ENCODE measurements at regions not wholly inside any gene's neighbourhood (a gene's known extent, or its start where the extent isn't known, plus 50 kb on each side); places are given as distances from the start of the nearest gene placed in this dataset.

DNA sequence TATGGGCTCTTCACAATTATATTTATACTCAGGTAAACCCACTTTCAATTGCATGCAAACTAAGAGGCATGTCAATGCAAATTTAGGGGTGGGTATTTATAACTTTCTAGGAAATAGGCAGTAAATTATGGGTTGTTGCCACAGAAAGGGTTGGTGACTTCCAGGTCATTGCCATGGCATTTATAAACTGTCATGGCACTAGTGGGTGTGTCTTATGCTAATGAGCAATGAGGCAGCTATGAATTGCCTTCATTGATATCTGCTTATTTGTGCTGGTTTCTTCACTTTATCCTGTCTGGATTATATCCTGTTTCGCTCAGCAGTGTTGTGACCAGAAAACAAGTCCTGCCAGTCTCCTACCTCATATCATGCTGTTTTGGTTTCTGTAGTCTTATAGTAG is 597.3 kb upstream of the DAB2 start:
- TF ChIP-seq, protein P1, sequence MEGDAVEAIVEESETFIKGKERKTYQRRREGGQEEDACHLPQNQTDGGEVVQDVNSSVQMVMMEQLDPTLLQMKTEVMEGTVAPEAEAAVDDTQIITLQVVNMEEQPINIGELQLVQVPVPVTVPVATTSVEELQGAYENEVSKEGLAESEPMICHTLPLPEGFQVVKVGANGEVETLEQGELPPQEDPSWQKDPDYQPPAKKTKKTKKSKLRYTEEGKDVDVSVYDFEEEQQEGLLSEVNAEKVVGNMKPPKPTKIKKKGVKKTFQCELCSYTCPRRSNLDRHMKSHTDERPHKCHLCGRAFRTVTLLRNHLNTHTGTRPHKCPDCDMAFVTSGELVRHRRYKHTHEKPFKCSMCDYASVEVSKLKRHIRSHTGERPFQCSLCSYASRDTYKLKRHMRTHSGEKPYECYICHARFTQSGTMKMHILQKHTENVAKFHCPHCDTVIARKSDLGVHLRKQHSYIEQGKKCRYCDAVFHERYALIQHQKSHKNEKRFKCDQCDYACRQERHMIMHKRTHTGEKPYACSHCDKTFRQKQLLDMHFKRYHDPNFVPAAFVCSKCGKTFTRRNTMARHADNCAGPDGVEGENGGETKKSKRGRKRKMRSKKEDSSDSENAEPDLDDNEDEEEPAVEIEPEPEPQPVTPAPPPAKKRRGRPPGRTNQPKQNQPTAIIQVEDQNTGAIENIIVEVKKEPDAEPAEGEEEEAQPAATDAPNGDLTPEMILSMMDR (conservative IDR thresholded peaks at IDR 0.05; ENCODE audit: low read length), result no peak
- no peak for TF ChIP-seq EZH2phosphoT487 (IDR thresholded peaks at IDR 0.05; ENCODE audit: borderline replicate concordance)

Measured in Loucy (cell line).